Loucy (cell line): ENCODE measurements at regions not wholly inside any gene's neighbourhood (a gene's known extent, or its start where the extent isn't known, plus 50 kb on each side); places are given as distances from the start of the nearest gene placed in this dataset.

Experiments
- CTCF ChIP-seq: fragments of 200-600 bp; sonication (generic); conservative IDR thresholded peaks from 2 replicates; pipeline ENCODE4 v1.5.1; 2014; ENCODE audit warnings: mild to moderate bottlenecking, antibody characterized with exemption, low read length
- EZH2phosphoT487 ChIP-seq: fragments of 200-600 bp; IDR thresholded peaks from 2 replicates; pipeline ENCODE4 v1.6.1; 2018; ENCODE audit warnings: antibody characterized with exemption, mild to moderate bottlenecking, moderate library complexity, borderline replicate concordance

GRCh38 chr3:181533811-181534210, 177.9 kb upstream of the SOX2 start:
- TF ChIP-seq CTCF (no peak), EZH2phosphoT487 (no peak)
